HCT116 (cell line): ENCODE measurements at regions not wholly inside any gene's neighbourhood (a gene's known extent, or its start where the extent isn't known, plus 50 kb on each side); places are given as distances from the start of the nearest gene placed in this dataset.

Experiments used
- ATAC-seq: fragments of 200-7000 bp; cut with Tn5 transposase; 2 replicates; pipeline ENCODE4 v1.9.1; 2020; ENCODE audit warnings: mild to moderate bottlenecking, moderate library complexity
- BruUV-seq: library from RNA; stranded (reverse); fragments of 400-500 nt; replicated peaks from 2 replicates; lab custom pipeline; 2021; lab: Mats Ljungman, UMichigan
- CTCF ChIA-PET: fragments of 300-600 bp; sonication (Branson Sonifier 250); formaldehyde crosslinking; loops from one replicate; lab custom pipeline; 2021; ENCODE audit warnings: antibody characterized with exemption; lab: Charles Lee
- POLR2A ChIA-PET: fragments of 300-600, 350-600 bp; sonication (Branson Sonifier 250); formaldehyde crosslinking; loops from one replicate; lab custom pipeline; 2021; ENCODE audit warnings: antibody characterized with exemption; lab: Charles Lee
- RAD21 ChIA-PET, 2 experiments: fragments of 300-600 bp; sonication (Branson Sonifier 250); formaldehyde crosslinking; loops; one replicate each; lab custom pipeline; 2023; ENCODE audit warnings: low total read pairs in 2 of 2; ENCODE audit not compliant: uncharacterized antibody in 2 of 2, unreplicated experiment in 2 of 2, low non-redundant PET in 1 of 2; lab: Charles Lee
- DNase-seq: peaks from one replicate; pipeline ENCODE4 v3.0.0-alpha.2; 2010; ENCODE audit warnings: low read depth, low spot score
- H2AFZ ChIP-seq: fragments of 200-600 bp; shearing (Covaris generic), sonication (generic); 2 replicates; pipeline ENCODE4 v1.6.1; 2017; ENCODE audit warnings: low read depth, mixed run types, mixed read lengths, antibody characterized with exemption, low read length; ENCODE audit not compliant: poor library complexity, severe bottlenecking
- H3K27ac ChIP-seq: 2 replicates; pipeline ENCODE4 v1.5.1; 2012; ENCODE audit warnings: low read depth, low read length
- H3K27me3 ChIP-seq: fragments of 200-600 bp; sonication (generic); 2 replicates; pipeline ENCODE4 v1.6.1; 2016; ENCODE audit warnings: mixed run types, low read length, mixed read lengths; ENCODE audit not compliant: insufficient read depth
- H3K36me3 ChIP-seq, 2 experiments: fragments of 200-500 bp in 1 of 2; fragments of 200-600 bp in 1 of 2; sonication (Bioruptor generic) in 1 of 2; sonication (generic) in 1 of 2; 2 replicates each; pipeline versions ENCODE4 v1.5.1 to v1.6.1; 2014 to 2016; ENCODE audit warnings: low read length in 2 of 2, inconsistent platforms in 1 of 2, mixed read lengths in 1 of 2, mixed run types in 1 of 2; ENCODE audit not compliant: insufficient read depth in 2 of 2, control insufficient read depth in 1 of 2
- H3K4me1 ChIP-seq, 2 experiments: fragments of 200-600 bp in 1 of 2; sonication (generic) in 1 of 2; 2 replicates each; pipeline versions ENCODE4 v1.5.1 to v1.6.1; 2012 to 2017; ENCODE audit warnings: low read length in 2 of 2, inconsistent platforms in 1 of 2, mild to moderate bottlenecking in 1 of 2, mixed read lengths in 1 of 2, mixed run types in 1 of 2, moderate library complexity in 1 of 2; ENCODE audit not compliant: insufficient read depth in 2 of 2, control insufficient read depth in 1 of 2
- H3K4me2 ChIP-seq: fragments of 200-600 bp; sonication (generic); 2 replicates; pipeline ENCODE4 v1.6.1; 2017; ENCODE audit warnings: mixed run types, low read length, mixed read lengths
- H3K4me3 ChIP-seq, 2 experiments: fragments of 200-600 bp in 1 of 2; sonication (generic) in 1 of 2; replicated peaks in 1 of 2; 2 replicates each; pipeline ENCODE4 v1.5.1; 2011 to 2016; ENCODE audit warnings: low read length in 2 of 2, control low read depth in 1 of 2, low read depth in 1 of 2, mild to moderate bottlenecking in 1 of 2, mixed read lengths in 1 of 2, mixed run types in 1 of 2
- H3K79me2 ChIP-seq: fragments of 200-600 bp; sonication (generic); 2 replicates; pipeline ENCODE4 v1.6.1; 2017; ENCODE audit warnings: mild to moderate bottlenecking, mixed run types, low read length, moderate library complexity, mixed read lengths; ENCODE audit not compliant: insufficient read depth
- H3K9ac ChIP-seq: fragments of 200-600 bp; sonication (generic); 2 replicates; pipeline ENCODE4 v1.6.1; 2016; ENCODE audit warnings: low read length, mixed read lengths
- H3K9me2 ChIP-seq: fragments of 200-600 bp; sonication (generic), shearing (Covaris generic); 2 replicates; pipeline ENCODE4 v1.6.1; 2017; ENCODE audit warnings: mixed run types, mild to moderate bottlenecking, moderate library complexity; ENCODE audit not compliant: insufficient read depth
- H3K9me3 ChIP-seq, 2 experiments: fragments of 200-500 bp in 1 of 2; fragments of 200-600 bp in 1 of 2; sonication (Bioruptor generic) in 1 of 2; sonication (generic) in 1 of 2; 2 replicates each; pipeline ENCODE4 v1.6.1; 2014 to 2017; ENCODE audit warnings: low read length in 2 of 2, mixed read lengths in 2 of 2, inconsistent platforms in 1 of 2, low read depth in 1 of 2, mild to moderate bottlenecking in 1 of 2, mixed run types in 1 of 2, moderate library complexity in 1 of 2; ENCODE audit not compliant: control insufficient read depth in 1 of 2, insufficient read depth in 1 of 2
- H4K20me1 ChIP-seq: fragments of 200-600 bp; sonication (generic), shearing (Covaris generic); 2 replicates; pipeline ENCODE4 v1.6.1; 2017; ENCODE audit warnings: mixed run types, mild to moderate bottlenecking, moderate library complexity; ENCODE audit not compliant: insufficient read depth
- CBX3 ChIP-seq: IDR thresholded peaks from 2 replicates; pipeline ENCODE4 v1.6.1; 2012; ENCODE audit warnings: low read depth
- ELF1 ChIP-seq: IDR thresholded peaks from 2 replicates; pipeline ENCODE4 v1.6.1; 2012; ENCODE audit warnings: low read depth, borderline replicate concordance
- EZH2phosphoT487 ChIP-seq: fragments of 200-600 bp; IDR thresholded peaks from 2 replicates; pipeline ENCODE4 v1.6.1; 2018; ENCODE audit warnings: antibody characterized with exemption, borderline replicate concordance
- FOSL1 ChIP-seq: IDR thresholded peaks from 2 replicates; pipeline ENCODE4 v1.6.1; 2012; ENCODE audit warnings: low read depth
- RAD21 ChIP-seq: IDR thresholded peaks from 2 replicates; pipeline ENCODE4 v1.6.1; 2012; ENCODE audit warnings: low read depth, mild to moderate bottlenecking
- REST ChIP-seq: IDR thresholded peaks from 2 replicates; pipeline ENCODE4 v1.6.1; 2012; ENCODE audit warnings: low read depth
- SRF ChIP-seq: IDR thresholded peaks from 2 replicates; pipeline ENCODE4 v1.6.1; 2012; ENCODE audit warnings: low read depth
- YY1 ChIP-seq: IDR thresholded peaks from 2 replicates; pipeline ENCODE4 v1.6.1; 2011; ENCODE audit warnings: low read length, low read depth, moderate library complexity, mild to moderate bottlenecking; ENCODE audit not compliant: insufficient replicate concordance; ENCODE audit errors: extremely low read depth
- intact Hi-C: fragments of 100-400 bp; cut with micrococcal nuclease; formaldehyde crosslinking; loops from 2 replicates; pipeline ENCODE4 v1.10.0; 2022
- TF ChIP-seq, protein P1 (sequence below): IDR thresholded peaks from 2 replicates; pipeline ENCODE4 v1.6.1; 2012
- TF ChIP-seq, protein P2 (sequence below): IDR thresholded peaks from 2 replicates; pipeline ENCODE4 v1.6.1; 2011; ENCODE audit warnings: mild to moderate bottlenecking, low read length, moderate library complexity; ENCODE audit not compliant: insufficient replicate concordance; ENCODE audit errors: extremely low read depth

- H3K4me3 ChIP-seq = no peak overlapping the region
- no peak overlapping the region for H3K27ac ChIP-seq
- intact Hi-C loops = no loop called here
- H3K9ac ChIP-seq = no peak overlapping the region
- peaks cover 17% of the 10 kb centered on the region for H3K27me3 ChIP-seq
- H4K20me1 ChIP-seq = no peaks in the 10 kb centered on the region
- ChIA-PET CTCF (interaction anchor here (1.2 kb wide), 1 partner anchor 19 kb away, joined by 4 read pairs; no protein-coding TSS in a partner anchor), RAD21 (no interaction called here), POLR2A (no interaction called here)
- no peak overlapping the region for H3K4me2 ChIP-seq
- TF ChIP-seq YY1 (no peak), EZH2phosphoT487 (no peak), REST (no peak), RAD21 (no peak), ELF1 (no peak), CBX3 (no peak), SRF (no peak), FOSL1 (no peak)
- TF ChIP-seq, protein P1, sequence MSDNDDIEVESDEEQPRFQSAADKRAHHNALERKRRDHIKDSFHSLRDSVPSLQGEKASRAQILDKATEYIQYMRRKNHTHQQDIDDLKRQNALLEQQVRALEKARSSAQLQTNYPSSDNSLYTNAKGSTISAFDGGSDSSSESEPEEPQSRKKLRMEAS = no peak
- TF ChIP-seq, protein P2, sequence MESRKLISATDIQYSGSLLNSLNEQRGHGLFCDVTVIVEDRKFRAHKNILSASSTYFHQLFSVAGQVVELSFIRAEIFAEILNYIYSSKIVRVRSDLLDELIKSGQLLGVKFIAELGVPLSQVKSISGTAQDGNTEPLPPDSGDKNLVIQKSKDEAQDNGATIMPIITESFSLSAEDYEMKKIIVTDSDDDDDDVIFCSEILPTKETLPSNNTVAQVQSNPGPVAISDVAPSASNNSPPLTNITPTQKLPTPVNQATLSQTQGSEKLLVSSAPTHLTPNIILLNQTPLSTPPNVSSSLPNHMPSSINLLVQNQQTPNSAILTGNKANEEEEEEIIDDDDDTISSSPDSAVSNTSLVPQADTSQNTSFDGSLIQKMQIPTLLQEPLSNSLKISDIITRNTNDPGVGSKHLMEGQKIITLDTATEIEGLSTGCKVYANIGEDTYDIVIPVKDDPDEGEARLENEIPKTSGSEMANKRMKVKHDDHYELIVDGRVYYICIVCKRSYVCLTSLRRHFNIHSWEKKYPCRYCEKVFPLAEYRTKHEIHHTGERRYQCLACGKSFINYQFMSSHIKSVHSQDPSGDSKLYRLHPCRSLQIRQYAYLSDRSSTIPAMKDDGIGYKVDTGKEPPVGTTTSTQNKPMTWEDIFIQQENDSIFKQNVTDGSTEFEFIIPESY = no peak
- H2AFZ ChIP-seq = no peak overlapping the region
- H3K79me2 ChIP-seq = no peaks in the 10 kb centered on the region
- H3K9me2 ChIP-seq = no peaks in the 10 kb centered on the region
- H3K36me3 ChIP-seq = no peaks in the 10 kb centered on the region
- no peaks in the 10 kb centered on the region for H3K4me1 ChIP-seq
- DNase-seq (no peak), ATAC-seq (no peak)
- BruUV-seq = no TSS peak
- H3K9me3 ChIP-seq = no peaks in the 10 kb centered on the region
Measured at GRCh38 chr2:217185265-217185995, 325.6 kb upstream of the TNP1 start.
